ENCODE measurements at regions not wholly inside any gene's neighbourhood (a gene's known extent, or its start where the extent isn't known, plus 50 kb on each side); places are given as distances from the start of the nearest gene placed in this dataset.

DNA sequence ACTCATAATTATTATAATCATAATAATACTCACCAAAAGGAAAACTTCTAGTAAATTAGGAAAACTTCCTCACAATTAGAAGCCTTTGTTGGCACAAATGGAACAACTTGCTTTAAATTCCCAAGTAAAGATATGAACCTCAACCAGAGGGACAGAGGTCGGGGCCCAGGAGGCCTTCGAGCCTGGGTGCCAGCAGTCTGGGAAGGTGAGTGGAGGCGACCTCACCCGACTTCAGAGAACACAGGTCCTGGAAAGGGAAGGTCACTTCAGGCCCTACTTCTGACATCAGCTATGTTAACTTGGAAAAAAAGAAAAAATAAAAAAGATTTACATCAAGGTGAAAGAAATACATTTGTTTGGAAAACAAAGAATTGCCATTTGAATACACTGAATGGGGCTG lies 350.0 kb upstream of the MYT1L start:
- no peak overlapping the region for H3K4me3 ChIP-seq (ENCODE audit: low read depth in 1 of 2, low read length in 2 of 2)
- no peaks in the 10 kb centered on the region for H3K27me3 ChIP-seq (ENCODE audit: control insufficient read depth in 1 of 2, insufficient read depth in 2 of 2, low read length in 2 of 2)
- no peaks in the 10 kb centered on the region for H3K36me3 ChIP-seq (ENCODE audit: insufficient read depth, low read length)
- H3K4me1 ChIP-seq (ENCODE audit: insufficient read depth, low read length): no peaks in the 10 kb centered on the region
- H3K27ac ChIP-seq (ENCODE audit: low read depth, low read length): no peak overlapping the region
- H3K9ac ChIP-seq (ENCODE audit: low read length): no peak overlapping the region
- no peaks in the 10 kb centered on the region for H3K9me3 ChIP-seq (ENCODE audit: low read length)

DNA sequence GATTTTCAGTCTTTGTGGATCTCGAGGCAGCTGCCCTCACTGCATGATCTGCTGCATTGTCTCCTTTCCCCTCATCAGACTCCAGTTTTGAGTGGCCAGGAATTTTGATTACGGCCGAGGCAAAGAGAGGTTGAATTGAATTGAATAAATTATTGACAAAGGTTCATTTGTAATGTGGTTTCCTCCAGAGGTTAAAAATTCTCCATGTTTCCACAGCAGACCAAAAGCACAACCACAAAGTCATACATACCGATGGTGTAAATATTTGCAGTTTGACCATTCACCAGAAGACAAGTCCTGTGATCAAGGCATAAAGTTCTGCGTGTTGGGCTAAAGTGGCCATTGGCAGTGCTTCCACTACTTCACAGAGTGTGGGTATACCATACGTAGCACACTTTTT lies 343.8 kb upstream of the MYT1L start:
- H3K4me3 ChIP-seq (ENCODE audit: low read depth in 1 of 2, low read length in 2 of 2): no peak overlapping the region
- no peaks in the 10 kb centered on the region for H3K9me3 ChIP-seq (ENCODE audit: low read length)
- H3K9ac ChIP-seq (ENCODE audit: low read length): no peak overlapping the region
- H3K27ac ChIP-seq (ENCODE audit: low read depth, low read length): no peak overlapping the region
- H3K27me3 ChIP-seq (ENCODE audit: control insufficient read depth in 1 of 2, insufficient read depth in 2 of 2, low read length in 2 of 2): no peaks in the 10 kb centered on the region
- H3K4me1 ChIP-seq (ENCODE audit: insufficient read depth, low read length): no peaks in the 10 kb centered on the region
- H3K36me3 ChIP-seq (ENCODE audit: insufficient read depth, low read length): no peaks in the 10 kb centered on the region

DNA sequence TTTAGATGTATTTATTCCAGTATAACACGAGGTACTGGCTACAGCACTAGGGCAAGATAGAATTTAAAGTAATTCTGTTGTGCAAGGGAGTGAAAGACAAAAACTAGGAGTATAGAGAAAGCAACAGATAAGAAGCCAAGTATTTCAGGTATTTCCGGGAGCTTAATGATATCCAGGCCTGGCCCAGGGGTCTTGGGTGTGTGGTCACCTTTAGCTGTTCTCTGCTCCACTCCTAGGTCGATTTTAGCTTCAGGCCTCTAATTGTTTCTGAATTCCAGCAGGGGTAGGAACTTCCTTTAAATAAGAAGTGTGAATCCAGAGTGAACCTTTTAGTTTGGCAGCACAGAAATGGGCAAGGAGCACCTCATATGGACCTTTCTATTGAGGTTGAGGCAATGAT lies 342.3 kb upstream of the MYT1L start:
- Histone ChIP-seq H3K4me1 (ENCODE audit: insufficient read depth, low read length) (no peaks in the 10 kb centered on the region), H3K36me3 (ENCODE audit: insufficient read depth, low read length) (no peaks in the 10 kb centered on the region), H3K4me3 (ENCODE audit: low read depth in 1 of 2, low read length in 2 of 2) (no peak overlapping the region), H3K27ac (ENCODE audit: low read depth, low read length) (no peak overlapping the region), H3K27me3 (ENCODE audit: control insufficient read depth in 1 of 2, insufficient read depth in 2 of 2, low read length in 2 of 2) (no peaks in the 10 kb centered on the region), H3K9me3 (ENCODE audit: low read length) (no peaks in the 10 kb centered on the region), H3K9ac (ENCODE audit: low read length) (no peak overlapping the region)

DNA sequence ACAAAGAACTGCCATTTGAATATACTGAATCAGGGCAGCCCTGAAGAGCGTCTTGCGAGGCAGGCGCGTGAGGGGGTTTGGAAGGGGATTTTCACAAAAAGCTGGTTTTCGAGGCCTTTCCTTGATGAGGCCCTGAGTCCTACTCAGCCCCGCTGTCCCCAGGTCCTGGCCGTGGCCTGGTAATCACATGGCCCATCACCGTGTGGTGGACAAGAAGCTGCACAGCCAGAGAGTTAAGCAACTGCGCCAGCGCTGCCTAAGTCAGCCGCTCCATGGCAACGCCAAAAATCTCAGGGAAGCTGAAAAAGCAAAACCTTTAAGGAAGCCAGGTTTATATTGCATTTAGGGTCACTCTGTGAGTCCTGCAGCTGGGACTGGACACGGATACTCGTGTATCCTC lies 341.2 kb upstream of the MYT1L start:
- Histone ChIP-seq H3K9ac (ENCODE audit: low read length) (no peak overlapping the region), H3K9me3 (ENCODE audit: low read length) (no peaks in the 10 kb centered on the region), H3K36me3 (ENCODE audit: insufficient read depth, low read length) (no peaks in the 10 kb centered on the region), H3K4me3 (ENCODE audit: low read depth in 1 of 2, low read length in 2 of 2) (no peak overlapping the region), H3K27me3 (ENCODE audit: control insufficient read depth in 1 of 2, insufficient read depth in 2 of 2, low read length in 2 of 2) (no peaks in the 10 kb centered on the region), H3K27ac (ENCODE audit: low read depth, low read length) (no peak overlapping the region), H3K4me1 (ENCODE audit: insufficient read depth, low read length) (no peaks in the 10 kb centered on the region)

DNA sequence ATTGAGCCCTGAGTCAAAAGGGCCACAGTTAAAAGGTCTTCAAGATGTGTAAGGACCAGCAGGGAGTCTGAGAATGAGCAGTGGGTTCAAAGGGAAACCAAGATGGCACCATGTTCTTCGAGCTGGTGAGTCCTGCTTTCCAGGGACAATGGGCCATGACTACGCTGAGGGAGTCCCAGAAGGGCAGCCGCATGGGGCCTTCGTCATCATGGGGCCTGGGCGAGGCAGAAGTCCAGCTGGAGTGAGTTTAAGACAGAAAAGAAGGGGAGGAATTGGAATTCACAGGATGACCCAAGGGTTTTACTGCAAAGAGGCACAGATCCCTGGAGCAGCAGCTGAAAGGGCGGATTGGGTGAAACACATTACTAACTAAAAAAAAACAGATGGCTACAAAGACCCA lies 340.8 kb upstream of the MYT1L start:
- Histone ChIP-seq H3K27me3 (ENCODE audit: control insufficient read depth in 1 of 2, insufficient read depth in 2 of 2, low read length in 2 of 2) (no peaks in the 10 kb centered on the region), H3K27ac (ENCODE audit: low read depth, low read length) (no peak overlapping the region), H3K9ac (ENCODE audit: low read length) (no peak overlapping the region), H3K36me3 (ENCODE audit: insufficient read depth, low read length) (no peaks in the 10 kb centered on the region), H3K4me1 (ENCODE audit: insufficient read depth, low read length) (no peaks in the 10 kb centered on the region), H3K9me3 (ENCODE audit: low read length) (no peaks in the 10 kb centered on the region), H3K4me3 (ENCODE audit: low read depth in 1 of 2, low read length in 2 of 2) (no peak overlapping the region)

DNA sequence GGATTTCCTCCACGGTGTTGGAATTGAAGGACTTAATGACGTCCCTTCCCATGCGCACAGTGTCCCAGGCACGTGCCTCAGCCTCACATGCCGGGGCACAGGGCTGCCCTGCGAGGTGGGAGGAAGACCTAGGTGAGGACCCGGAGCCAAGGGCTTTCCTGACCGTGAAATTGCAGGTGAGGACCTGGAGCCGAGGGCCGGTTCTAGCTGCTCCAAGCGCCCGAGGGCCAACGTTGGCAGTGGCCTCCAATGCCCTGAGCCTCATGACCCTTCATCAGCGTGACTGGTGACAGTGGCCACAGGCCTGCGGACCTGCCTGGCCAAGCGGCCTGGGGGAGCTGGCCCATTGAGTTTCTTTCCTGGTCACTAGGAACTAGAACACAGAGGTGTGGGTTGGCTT lies 338.2 kb upstream of the MYT1L start:
- Histone ChIP-seq H3K36me3 (ENCODE audit: insufficient read depth, low read length) (no peaks in the 10 kb centered on the region), H3K4me3 (ENCODE audit: low read depth in 1 of 2, low read length in 2 of 2) (no peak overlapping the region), H3K9ac (ENCODE audit: low read length) (no peak overlapping the region), H3K9me3 (ENCODE audit: low read length) (no peaks in the 10 kb centered on the region), H3K27ac (ENCODE audit: low read depth, low read length) (no peak overlapping the region), H3K4me1 (ENCODE audit: insufficient read depth, low read length) (no peaks in the 10 kb centered on the region), H3K27me3 (ENCODE audit: control insufficient read depth in 1 of 2, insufficient read depth in 2 of 2, low read length in 2 of 2) (no peaks in the 10 kb centered on the region)

DNA sequence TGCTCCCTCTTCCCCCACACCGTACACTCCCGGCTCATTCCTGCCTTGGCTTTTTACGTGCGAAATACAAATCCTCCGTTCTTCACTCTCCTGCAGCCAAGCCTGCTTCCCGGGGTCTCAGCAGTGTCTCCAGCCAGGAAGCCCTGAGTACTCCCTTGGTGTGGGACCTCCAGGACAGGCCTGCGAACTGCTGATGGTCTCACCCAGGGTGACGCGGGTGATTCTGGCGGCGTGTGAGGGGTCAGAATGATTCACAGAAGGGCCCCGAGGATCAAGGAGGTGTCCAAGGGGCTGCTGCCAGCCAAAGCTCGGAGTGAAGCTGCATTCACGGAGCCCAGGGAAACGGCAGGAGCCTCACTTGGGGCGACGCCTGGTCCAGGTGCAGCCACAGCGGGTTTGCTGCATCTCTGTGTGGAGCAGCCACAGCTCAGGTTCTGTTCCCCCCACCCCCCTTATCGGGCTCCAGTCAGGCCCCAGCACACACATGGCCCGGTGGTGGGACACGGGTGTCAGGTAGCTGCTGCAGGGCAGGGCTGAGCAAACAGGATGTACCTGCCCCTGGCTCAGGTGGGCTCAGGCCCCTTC lies 337.7 kb upstream of the MYT1L start:
- H3K36me3 ChIP-seq (ENCODE audit: insufficient read depth, low read length): no peaks in the 10 kb centered on the region
- no peaks in the 10 kb centered on the region for H3K9me3 ChIP-seq (ENCODE audit: low read length)
- no peaks in the 10 kb centered on the region for H3K27me3 ChIP-seq (ENCODE audit: control insufficient read depth in 1 of 2, insufficient read depth in 2 of 2, low read length in 2 of 2)
- H3K9ac ChIP-seq (ENCODE audit: low read length): no peak overlapping the region
- H3K4me3 ChIP-seq (ENCODE audit: low read depth in 1 of 2, low read length in 2 of 2): no peak overlapping the region
- H3K4me1 ChIP-seq (ENCODE audit: insufficient read depth, low read length): no peaks in the 10 kb centered on the region
- H3K27ac ChIP-seq (ENCODE audit: low read depth, low read length): no peak overlapping the region

DNA sequence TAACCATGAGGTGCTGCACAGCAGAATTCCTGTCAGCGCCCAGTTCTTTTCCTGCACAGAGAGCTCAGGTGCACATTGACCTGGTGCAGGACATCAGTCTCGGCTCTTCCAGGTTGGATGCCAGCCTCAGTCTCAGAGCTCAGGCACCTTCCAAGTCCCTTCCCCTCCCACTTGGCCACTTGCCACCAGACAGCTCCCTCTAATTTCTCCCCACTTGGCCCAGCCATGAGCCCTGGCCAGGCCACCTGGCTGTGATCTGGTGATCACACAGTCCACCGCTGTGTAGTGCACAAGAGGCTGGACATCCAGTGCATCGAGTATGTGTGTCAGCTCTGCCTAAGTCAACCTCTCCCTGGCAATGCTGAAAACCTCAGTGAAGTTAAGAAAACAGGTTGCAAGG lies 336.6 kb upstream of the MYT1L start:
- no peaks in the 10 kb centered on the region for H3K36me3 ChIP-seq (ENCODE audit: insufficient read depth, low read length)
- H3K4me1 ChIP-seq (ENCODE audit: insufficient read depth, low read length): no peaks in the 10 kb centered on the region
- H3K9ac ChIP-seq (ENCODE audit: low read length): no peak overlapping the region
- no peak overlapping the region for H3K4me3 ChIP-seq (ENCODE audit: low read depth in 1 of 2, low read length in 2 of 2)
- H3K27me3 ChIP-seq (ENCODE audit: control insufficient read depth in 1 of 2, insufficient read depth in 2 of 2, low read length in 2 of 2): no peaks in the 10 kb centered on the region
- no peaks in the 10 kb centered on the region for H3K9me3 ChIP-seq (ENCODE audit: low read length)
- no peak overlapping the region for H3K27ac ChIP-seq (ENCODE audit: low read depth, low read length)

DNA sequence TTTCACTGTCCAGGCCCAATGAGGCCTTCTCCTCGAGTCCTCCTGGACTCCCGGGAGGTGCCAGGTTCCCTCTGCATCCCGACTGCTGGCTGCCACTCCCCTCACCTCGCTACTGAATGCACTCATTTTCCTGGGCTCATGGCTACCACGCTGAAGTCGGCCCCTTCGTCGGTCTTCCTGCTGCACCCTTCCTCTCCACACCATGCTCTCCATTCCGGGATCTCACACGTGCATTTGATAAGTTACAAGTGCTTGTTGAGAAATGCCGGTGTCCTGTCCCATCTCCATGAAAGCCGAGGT lies 334.7 kb upstream of the MYT1L start:
- H3K4me1 ChIP-seq (ENCODE audit: insufficient read depth, low read length): peaks cover 12% of the 10 kb centered on the region
- H3K4me3 ChIP-seq (ENCODE audit: low read depth in 1 of 2, low read length in 2 of 2): no peak overlapping the region
- H3K27ac ChIP-seq (ENCODE audit: low read depth, low read length): no peak overlapping the region
- no peaks in the 10 kb centered on the region for H3K9me3 ChIP-seq (ENCODE audit: low read length)
- H3K9ac ChIP-seq (ENCODE audit: low read length): no peak overlapping the region
- H3K27me3 ChIP-seq (ENCODE audit: control insufficient read depth in 1 of 2, insufficient read depth in 2 of 2, low read length in 2 of 2): no peaks in the 10 kb centered on the region
- no peaks in the 10 kb centered on the region for H3K36me3 ChIP-seq (ENCODE audit: insufficient read depth, low read length)

DNA sequence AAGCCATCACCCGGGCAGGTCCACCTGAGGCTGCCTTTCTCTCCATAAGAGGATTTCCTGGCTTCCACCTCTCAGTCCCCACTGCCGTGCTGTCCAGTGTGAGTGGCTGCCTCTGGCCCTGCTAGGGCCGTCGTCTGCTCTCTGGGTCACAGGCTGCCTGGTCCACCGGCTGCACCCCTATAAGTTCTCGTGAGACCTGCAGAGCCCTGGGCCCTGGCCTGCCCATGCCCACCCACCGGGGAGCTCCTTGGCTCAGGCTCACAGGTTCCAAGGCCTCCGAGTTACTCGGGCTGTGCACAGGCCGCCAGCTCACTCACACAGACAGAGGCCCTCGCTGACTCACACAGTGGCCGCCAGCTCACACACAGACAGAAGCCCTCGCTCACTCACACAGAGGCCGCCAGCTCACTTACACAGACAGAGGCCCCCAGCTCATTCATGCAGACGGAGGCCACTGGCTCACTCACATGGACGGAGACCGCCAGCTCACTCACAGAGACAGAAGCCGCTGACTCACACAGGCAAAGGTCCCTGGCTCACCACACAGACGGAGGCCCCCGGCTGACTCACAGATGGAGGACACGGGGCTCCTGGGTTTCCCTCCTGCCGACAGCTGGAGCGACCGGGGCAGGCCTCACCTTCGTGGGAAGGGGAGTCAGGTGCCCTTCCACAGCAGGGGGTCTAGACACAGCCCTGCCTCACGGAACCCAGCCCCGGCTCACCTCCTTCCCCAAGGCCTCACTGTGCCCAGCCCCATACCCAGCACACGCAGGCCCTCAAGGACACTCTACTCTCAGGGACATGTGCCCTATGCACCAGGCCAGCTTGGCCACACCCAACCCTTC lies 334.1 kb upstream of the MYT1L start:
- Histone ChIP-seq H3K4me1 (ENCODE audit: insufficient read depth, low read length) (peaks cover 13% of the 10 kb centered on the region), H3K27ac (ENCODE audit: low read depth, low read length) (no peak overlapping the region), H3K36me3 (ENCODE audit: insufficient read depth, low read length) (no peaks in the 10 kb centered on the region), H3K9ac (ENCODE audit: low read length) (no peak overlapping the region), H3K27me3 (ENCODE audit: control insufficient read depth in 1 of 2, insufficient read depth in 2 of 2, low read length in 2 of 2) (no peaks in the 10 kb centered on the region), H3K4me3 (ENCODE audit: low read depth in 1 of 2, low read length in 2 of 2) (no peak overlapping the region), H3K9me3 (ENCODE audit: low read length) (no peaks in the 10 kb centered on the region)

DNA sequence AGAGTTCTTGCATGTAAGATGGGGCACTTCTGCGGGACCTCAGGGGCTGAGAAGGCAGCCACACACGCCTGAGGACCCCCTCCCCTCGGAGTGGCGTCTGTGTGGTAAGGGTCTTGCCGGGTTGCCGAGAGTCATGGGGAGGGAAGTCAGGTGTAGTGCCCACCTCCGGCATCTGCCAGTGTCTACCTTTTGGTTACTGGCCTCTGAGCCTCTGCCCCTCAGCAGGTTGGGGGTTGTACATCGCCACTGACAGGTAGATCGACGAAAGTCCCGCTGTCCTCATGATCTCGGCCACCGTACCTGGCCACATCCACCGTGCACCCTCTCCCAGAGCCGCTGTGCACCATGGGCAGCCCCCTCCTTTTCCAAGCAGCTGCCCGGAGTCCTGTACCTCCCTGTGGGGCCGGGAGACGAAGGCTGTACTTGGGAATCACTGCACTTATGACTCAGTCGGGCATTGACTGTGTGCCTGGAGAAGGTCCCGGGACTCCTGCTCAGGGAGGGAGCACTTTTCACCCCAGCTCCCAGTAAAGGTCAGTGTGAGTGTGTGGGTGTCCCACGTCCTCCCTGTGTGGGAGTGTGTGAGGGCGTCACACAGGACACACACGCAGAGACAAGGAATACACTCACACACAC lies 332.4 kb upstream of the MYT1L start:
- Histone ChIP-seq H3K4me3 (ENCODE audit: low read depth in 1 of 2, low read length in 2 of 2) (no peak overlapping the region), H3K9ac (ENCODE audit: low read length) (no peak overlapping the region), H3K4me1 (ENCODE audit: insufficient read depth, low read length) (peaks cover 13% of the 10 kb centered on the region), H3K9me3 (ENCODE audit: low read length) (no peaks in the 10 kb centered on the region), H3K27me3 (ENCODE audit: control insufficient read depth in 1 of 2, insufficient read depth in 2 of 2, low read length in 2 of 2) (no peaks in the 10 kb centered on the region), H3K27ac (ENCODE audit: low read depth, low read length) (no peak overlapping the region), H3K36me3 (ENCODE audit: insufficient read depth, low read length) (no peaks in the 10 kb centered on the region)

Data from muscle layer of colon (tissue), 2 donors.